ENCODE measurements at regions not wholly inside any gene's neighbourhood (a gene's known extent, or its start where the extent isn't known, plus 50 kb on each side); places are given as distances from the start of the nearest gene placed in this dataset.

- no peak for TF ChIP-seq CTCF (IDR thresholded peaks at IDR 0.05; ENCODE audit: insufficient read depth, low read depth, low read length)
- no peak for DNase-seq (ENCODE audit: low read depth)
- H3K4me3 ChIP-seq (ENCODE audit: low read depth, low read length) = no peak overlapping the region
Measured at GRCh38 chr6:23510778-23511510, 615.1 kb upstream of the NRSN1 start.

GRCh38 chr6:23511817-23512216 is 614.2 kb upstream of the NRSN1 start:
- no peak for TF ChIP-seq CTCF (IDR thresholded peaks at IDR 0.05; ENCODE audit: insufficient read depth, low read depth, low read length)
- no peak for DNase-seq (ENCODE audit: low read depth)
- no peak overlapping the region for H3K4me3 ChIP-seq (ENCODE audit: low read depth, low read length)

GRCh38 chr6:23518294-23518693 is 607.7 kb upstream of the NRSN1 start:
- TF ChIP-seq CTCF (IDR thresholded peaks at IDR 0.05; ENCODE audit: insufficient read depth, low read depth, low read length) = no peak
- no peak overlapping the region for H3K4me3 ChIP-seq (ENCODE audit: low read depth, low read length)

GRCh38 chr6:23522792-23523547 is 603.0 kb upstream of the NRSN1 start:
- TF ChIP-seq CTCF (IDR thresholded peaks at IDR 0.05; ENCODE audit: insufficient read depth, low read depth, low read length) = no peak
- H3K4me3 ChIP-seq (ENCODE audit: low read depth, low read length) = no peak overlapping the region
- DNase-seq (ENCODE audit: low read depth) = no peak

More at GRCh38 chr6:23518294-23518693, 607.7 kb upstream of the NRSN1 start:
- DNase-seq (ENCODE audit: low read depth) = no peak

GRCh38 chr6:23523771-23524170 is 602.2 kb upstream of the NRSN1 start:
- TF ChIP-seq CTCF (IDR thresholded peaks at IDR 0.05; ENCODE audit: insufficient read depth, low read depth, low read length) = no peak
- no peak overlapping the region for H3K4me3 ChIP-seq (ENCODE audit: low read depth, low read length)
- no peak for DNase-seq (ENCODE audit: low read depth)

GRCh38 chr6:23524548-23524947 is 601.5 kb upstream of the NRSN1 start:
- H3K4me3 ChIP-seq (ENCODE audit: low read depth, low read length) = no peak overlapping the region

More at GRCh38 chr6:23524548-23524947, 601.5 kb upstream of the NRSN1 start:
- TF ChIP-seq CTCF (IDR thresholded peaks at IDR 0.05; ENCODE audit: insufficient read depth, low read depth, low read length) = no peak
- DNase-seq (ENCODE audit: low read depth) = no peak

Measured in fibroblast of villous mesenchyme (primary cell).